ENCODE measurements at regions not wholly inside any gene's neighbourhood (a gene's known extent, or its start where the extent isn't known, plus 50 kb on each side); places are given as distances from the start of the nearest gene placed in this dataset.

DNA sequence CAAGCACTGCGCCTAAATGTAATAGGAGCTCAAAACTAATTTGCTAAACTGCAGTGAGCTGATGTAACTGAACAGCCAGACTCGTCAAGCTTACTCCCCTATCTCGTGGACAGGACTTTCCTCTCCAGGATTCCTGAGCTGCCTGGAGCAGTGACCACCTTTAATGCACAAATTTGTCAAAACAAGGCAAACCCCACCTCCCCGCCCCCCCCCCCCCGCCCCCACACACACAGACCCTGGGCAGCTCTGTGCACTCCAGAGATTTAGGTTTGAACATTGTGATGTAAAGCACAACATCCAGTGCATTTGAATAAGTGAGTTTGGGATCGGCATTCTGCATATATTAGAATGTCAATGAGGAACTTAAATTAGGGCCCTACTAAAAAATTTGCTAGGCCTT lies 77.7 kb upstream of the DHX15 start:
- DNase-seq (ENCODE audit: low spot score in 2 of 2) = peak in 1 of 2 donors; percentile 21
- no peak for TF ChIP-seq POLR2A (IDR thresholded peaks at IDR 0.05)
- TF ChIP-seq, protein P1, sequence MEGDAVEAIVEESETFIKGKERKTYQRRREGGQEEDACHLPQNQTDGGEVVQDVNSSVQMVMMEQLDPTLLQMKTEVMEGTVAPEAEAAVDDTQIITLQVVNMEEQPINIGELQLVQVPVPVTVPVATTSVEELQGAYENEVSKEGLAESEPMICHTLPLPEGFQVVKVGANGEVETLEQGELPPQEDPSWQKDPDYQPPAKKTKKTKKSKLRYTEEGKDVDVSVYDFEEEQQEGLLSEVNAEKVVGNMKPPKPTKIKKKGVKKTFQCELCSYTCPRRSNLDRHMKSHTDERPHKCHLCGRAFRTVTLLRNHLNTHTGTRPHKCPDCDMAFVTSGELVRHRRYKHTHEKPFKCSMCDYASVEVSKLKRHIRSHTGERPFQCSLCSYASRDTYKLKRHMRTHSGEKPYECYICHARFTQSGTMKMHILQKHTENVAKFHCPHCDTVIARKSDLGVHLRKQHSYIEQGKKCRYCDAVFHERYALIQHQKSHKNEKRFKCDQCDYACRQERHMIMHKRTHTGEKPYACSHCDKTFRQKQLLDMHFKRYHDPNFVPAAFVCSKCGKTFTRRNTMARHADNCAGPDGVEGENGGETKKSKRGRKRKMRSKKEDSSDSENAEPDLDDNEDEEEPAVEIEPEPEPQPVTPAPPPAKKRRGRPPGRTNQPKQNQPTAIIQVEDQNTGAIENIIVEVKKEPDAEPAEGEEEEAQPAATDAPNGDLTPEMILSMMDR (IDR thresholded peaks at IDR 0.05) = no peak
- intact Hi-C loops (cut with DNase I; ENCODE audit: low total_unique reads) = no loop called here
- no peak overlapping the region for H3K4me3 ChIP-seq (ENCODE audit: low read depth, poor library complexity, severe bottlenecking)
- 76 to 94% methylated on average over 6 of the region's 6 CpGs for WGBS, 2 donors

DNA sequence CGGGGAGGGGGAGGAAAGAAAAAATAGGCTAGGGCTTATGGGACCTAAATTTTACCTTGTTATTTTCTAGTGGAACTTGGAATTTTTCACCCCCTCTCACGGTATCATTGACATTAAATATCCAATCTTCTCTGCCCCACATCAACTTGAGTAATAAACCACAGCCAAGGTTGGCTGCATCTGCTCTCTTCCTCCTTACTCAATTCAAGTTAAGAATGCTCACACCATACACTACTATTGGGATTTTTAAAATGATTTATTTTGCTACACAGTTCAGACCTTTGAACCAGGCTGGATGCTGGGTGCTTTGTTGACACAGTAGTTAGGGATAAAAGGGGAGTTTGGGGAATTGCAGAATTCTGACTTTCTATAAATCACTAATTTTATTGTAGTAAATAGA lies 78.2 kb upstream of the DHX15 start:
- WGBS, 2 donors = 79 to 81% methylated on average over 2 of the region's 2 CpGs
- no peak overlapping the region for H3K4me3 ChIP-seq (ENCODE audit: low read depth, poor library complexity, severe bottlenecking)
- DNase-seq (ENCODE audit: low spot score in 2 of 2) = peak in 1 of 2 donors; percentile 3
- intact Hi-C loops (cut with DNase I; ENCODE audit: low total_unique reads) = no loop called here
- no peak for TF ChIP-seq POLR2A (IDR thresholded peaks at IDR 0.05)
- TF ChIP-seq, protein P1 (IDR thresholded peaks at IDR 0.05) = no peak

DNA sequence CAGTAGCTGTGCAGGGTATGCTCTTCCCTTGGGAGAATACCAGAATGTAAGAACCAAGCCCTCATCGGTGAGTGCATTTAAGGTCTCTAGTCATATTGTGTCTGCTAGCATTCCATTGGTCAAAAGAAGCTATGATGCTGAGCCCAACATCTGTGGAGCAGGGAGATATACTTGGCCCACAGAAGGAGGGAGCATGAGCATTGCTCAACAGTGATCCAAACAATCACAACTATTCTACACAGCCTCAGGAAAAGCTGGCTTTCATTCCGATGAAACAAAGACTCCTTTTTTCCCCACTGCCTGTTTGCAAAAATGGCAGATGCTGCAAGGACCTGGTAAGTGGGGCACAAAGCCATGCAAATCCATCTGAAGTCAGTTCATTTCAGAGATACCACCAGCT lies 80.6 kb upstream of the DHX15 start:
- DNase-seq (ENCODE audit: low spot score in 2 of 2) = peak in 1 of 2 donors; percentile 8
- no peak overlapping the region for H3K4me3 ChIP-seq (ENCODE audit: low read depth, poor library complexity, severe bottlenecking)
- 49 to 58% methylated on average over 2 of the region's 2 CpGs for WGBS, 2 donors
- TF ChIP-seq, protein P1 (IDR thresholded peaks at IDR 0.05) = no peak
- TF ChIP-seq POLR2A (IDR thresholded peaks at IDR 0.05) = no peak
- intact Hi-C loops (cut with DNase I; ENCODE audit: low total_unique reads) = no loop called here

DNA sequence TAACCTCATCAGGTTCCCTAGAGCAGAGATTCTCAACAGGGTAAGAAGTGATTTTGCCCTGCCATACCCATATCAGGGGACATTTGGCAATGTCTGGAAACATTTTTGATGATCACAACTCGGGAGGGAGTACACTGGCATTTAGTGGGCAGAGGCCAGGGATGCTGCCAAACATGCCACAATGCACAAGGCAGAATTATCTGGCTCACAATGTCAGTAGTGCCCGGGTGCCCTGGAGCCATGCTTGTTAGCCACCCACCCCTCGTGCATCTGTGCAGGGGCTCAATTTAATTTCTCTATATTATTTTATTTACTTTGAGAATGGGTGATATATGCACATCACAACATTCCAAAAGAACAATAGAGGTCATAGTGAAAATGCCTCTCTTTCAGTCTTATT lies 82.0 kb upstream of the DHX15 start:
- WGBS, 2 donors = 71 to 79% methylated on average over 3 of the region's 3 CpGs
- DNase-seq (ENCODE audit: low spot score in 2 of 2) = peak in 1 of 2 donors; percentile 74
- intact Hi-C loops (cut with DNase I; ENCODE audit: low total_unique reads) = no loop called here
- H3K4me3 ChIP-seq (ENCODE audit: low read depth, poor library complexity, severe bottlenecking) = no peak overlapping the region
- TF ChIP-seq POLR2A (IDR thresholded peaks at IDR 0.05) = no peak
- TF ChIP-seq, protein P1 (IDR thresholded peaks at IDR 0.05) = no peak

DNA sequence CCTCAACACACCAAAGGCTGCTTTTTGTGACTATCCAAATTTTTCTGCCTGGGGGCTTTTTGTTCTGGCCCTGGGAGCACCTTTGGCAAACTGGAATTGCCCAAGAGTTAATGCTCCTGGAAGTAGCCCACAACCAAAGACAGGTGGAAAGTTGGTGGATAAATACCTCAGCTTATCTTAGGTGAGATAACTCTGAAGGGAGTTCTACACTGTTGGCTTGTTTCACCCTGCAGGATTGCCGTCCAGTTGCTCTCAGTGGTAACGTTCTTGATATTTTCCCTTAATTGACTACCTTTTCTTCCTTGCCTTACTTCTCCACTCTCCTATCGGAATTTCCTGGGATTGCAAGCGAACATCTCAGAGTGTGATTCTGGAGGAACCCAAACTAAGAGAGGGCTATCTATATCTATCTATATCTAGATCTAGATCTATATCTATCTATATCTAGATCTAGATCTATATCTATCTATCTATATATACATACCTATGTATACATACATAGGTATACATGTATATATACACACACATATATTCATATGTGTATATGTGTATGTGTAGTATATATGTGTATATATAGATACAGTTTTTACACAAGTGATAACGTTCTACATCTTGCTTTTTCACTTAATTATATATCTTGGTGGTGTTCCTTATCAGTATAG lies 82.6 kb upstream of the DHX15 start:
- WGBS, 2 donors = 80 to 81% methylated on average over 5 of the region's 5 CpGs
- H3K4me3 ChIP-seq (ENCODE audit: low read depth, poor library complexity, severe bottlenecking) = no peak overlapping the region
- DNase-seq (ENCODE audit: low spot score in 2 of 2) = peak in 1 of 2 donors; percentile 7
- TF ChIP-seq POLR2A (IDR thresholded peaks at IDR 0.05) = no peak
- TF ChIP-seq, protein P1 (IDR thresholded peaks at IDR 0.05) = no peak
- intact Hi-C loops (cut with DNase I; ENCODE audit: low total_unique reads) = no loop called here

DNA sequence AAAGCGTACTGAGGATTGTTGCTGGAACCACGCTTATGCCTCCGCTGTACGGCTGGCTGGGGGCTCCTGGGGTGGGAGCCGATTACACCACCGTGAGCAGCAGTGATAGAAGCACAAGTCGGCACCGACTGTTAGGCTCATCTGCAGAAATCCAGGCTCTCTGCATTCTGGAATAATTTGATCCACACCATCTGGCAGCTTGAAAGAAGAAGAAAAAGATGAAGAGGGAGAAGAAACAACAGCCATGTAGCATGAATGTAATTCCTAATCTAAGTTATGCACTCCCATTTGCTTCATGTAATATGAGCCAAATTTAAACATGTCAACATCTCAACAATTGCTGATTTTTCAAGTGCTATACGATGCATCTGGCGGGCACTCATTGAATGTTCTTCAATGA lies 84.6 kb upstream of the DHX15 start:
- TF ChIP-seq POLR2A (IDR thresholded peaks at IDR 0.05) = no peak
- TF ChIP-seq, protein P1 (IDR thresholded peaks at IDR 0.05) = no peak
- DNase-seq (ENCODE audit: low spot score in 2 of 2) = peak in 1 of 2 donors; percentile 68
- WGBS, 2 donors = 72 to 83% methylated on average over 10 of the region's 10 CpGs
- no peak overlapping the region for H3K4me3 ChIP-seq (ENCODE audit: low read depth, poor library complexity, severe bottlenecking)
- intact Hi-C loops (cut with DNase I; ENCODE audit: low total_unique reads) = no loop called here
